HG03520 (cell line): ENCODE measurements at regions not wholly inside any gene's neighbourhood (a gene's known extent, or its start where the extent isn't known, plus 50 kb on each side); places are given as distances from the start of the nearest gene placed in this dataset.

Source experiments
- ATAC-seq: cut with Tn5 transposase; IDR thresholded peaks from one replicate; pipeline ENCODE4 v1.9.1; 2021; ENCODE audit warnings: mild to moderate bottlenecking, moderate library complexity; ENCODE audit not compliant: unreplicated experiment

- no peak for ATAC-seq
Observed at GRCh38 chr3:69539134-69539533, 153.2 kb upstream of the FRMD4B start.

DNA sequence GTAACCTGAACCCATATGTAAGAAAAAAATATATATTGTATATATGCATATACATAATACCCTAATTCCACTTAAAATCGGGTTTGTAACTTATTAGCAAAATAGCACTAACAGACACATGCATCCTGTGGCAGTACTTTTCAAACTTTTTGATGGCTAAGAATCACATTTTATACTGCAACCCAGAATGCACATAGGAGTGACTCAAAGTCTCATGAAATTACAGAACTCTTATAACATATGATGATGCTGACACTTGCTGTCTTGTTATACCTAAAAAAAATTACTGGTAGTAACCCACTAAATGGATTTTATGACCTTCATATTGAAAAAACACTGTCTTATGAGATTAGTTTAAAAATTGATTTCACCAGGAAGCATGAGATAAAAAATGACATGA, 152.4 kb upstream of the FRMD4B start:
- ATAC-seq: no peak

GRCh38 chr3:69536306-69537020, 150.6 kb upstream of the FRMD4B start:
- ATAC-seq: no peak

DNA sequence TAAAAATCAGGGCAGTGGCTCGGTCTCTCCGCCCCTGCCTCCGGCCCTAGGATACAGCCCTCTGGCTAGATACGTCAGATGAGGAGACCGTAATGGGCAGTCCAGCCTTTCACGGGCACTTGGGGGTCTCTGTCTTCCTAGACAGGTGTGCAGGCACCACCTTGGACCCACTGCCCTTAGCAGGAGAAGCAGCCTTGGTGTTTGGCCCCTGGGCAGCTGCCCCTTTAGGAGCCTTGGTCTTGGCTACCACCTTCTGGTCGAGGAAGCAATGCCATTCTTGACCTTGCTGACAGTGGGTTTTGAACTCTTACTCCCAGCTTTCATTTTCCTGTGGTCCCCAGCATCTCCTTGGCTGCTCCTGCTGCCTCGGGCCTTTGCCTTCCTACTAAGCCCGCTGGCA, 149.7 kb upstream of the FRMD4B start:
- no peak for ATAC-seq

- ATAC-seq: no peak
Observed at GRCh38 chr3:69532547-69533224, 146.8 kb upstream of the FRMD4B start.

GRCh38 chr3:69531576-69532546, 146.0 kb upstream of the FRMD4B start:
- no peak for ATAC-seq

DNA sequence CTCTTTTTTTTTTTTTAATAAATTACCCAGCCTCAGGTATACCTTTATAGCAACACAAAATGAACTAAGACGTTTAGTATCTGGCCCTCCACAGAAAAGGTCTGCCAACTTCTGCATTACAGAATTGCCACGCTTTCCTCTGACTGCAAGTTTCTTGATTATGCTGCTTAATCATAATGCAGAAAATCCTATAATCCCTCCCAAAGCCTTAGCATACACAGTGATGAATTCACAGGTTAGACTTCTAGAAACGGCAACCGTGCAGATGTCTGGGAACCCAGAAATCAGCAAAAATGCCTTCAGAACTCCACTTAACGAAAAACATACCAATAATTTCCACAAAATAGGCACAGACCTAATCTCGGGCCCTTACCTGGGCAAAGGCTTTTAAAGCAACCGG, 144.7 kb upstream of the FRMD4B start:
- ATAC-seq: no peak

DNA sequence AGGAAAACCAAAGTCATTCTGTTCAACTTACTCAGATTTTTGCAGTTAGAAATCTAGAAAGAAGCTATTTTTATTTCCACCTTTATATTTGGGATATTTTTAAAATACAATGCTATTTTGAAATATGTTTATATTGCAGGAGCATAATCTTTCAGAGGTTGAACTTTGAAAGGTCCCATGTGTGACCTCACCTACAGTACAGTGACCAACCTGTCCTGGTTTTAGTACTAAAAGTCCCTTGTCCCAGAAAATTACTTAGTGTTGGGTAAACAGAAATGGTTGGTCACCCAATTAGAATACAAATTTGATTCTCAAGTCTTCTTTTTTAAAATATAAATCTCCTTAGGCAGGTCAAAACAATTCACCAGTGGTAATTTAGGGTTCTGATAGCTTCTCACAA, 141.6 kb upstream of the FRMD4B start:
- no peak for ATAC-seq

- no peak for ATAC-seq
Observed at GRCh38 chr3:69524816-69525215, 138.9 kb upstream of the FRMD4B start.

GRCh38 chr3:69521286-69521685, 135.4 kb upstream of the FRMD4B start:
- no peak for ATAC-seq

- no peak for ATAC-seq
Observed at GRCh38 chr3:69511361-69511760, 125.5 kb upstream of the FRMD4B start.

GRCh38 chr3:69510481-69511030, 124.7 kb upstream of the FRMD4B start:
- no peak for ATAC-seq

GRCh38 chr3:69509288-69509687, 123.4 kb upstream of the FRMD4B start:
- ATAC-seq: no peak

DNA sequence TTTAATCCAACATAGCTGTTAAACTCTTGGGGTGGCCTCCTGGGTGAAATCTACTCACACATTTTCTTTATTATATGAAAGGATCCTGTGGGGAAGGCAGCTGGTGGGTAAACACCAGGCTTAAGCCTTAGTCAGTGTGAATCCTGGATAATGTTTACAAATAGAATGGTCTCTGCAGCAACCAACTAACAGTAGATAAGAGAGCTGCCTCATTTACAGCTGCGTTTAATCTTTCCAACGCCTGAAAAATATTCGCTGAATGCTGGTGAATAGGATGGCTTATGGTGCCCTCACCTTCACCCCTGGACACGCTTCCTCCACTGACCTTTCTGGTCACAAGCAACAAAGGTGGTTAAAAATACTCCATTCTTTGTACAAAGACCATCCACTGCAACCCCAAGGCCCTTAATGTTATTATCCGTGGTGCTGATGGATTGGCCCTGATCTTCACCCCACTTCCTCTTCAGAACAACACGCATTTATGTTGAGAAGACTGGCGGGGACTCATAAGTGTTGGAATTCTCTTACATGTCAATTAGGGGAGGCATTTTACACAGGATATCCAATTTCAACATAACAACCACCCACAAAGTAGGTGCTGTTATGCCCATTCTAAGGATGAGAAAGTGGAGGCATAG, 120.0 kb upstream of the FRMD4B start:
- ATAC-seq: no peak

- no peak for ATAC-seq
Observed at GRCh38 chr3:69504232-69504631, 118.3 kb upstream of the FRMD4B start.

- ATAC-seq: no peak
Observed at GRCh38 chr3:69500604-69501003, 114.7 kb upstream of the FRMD4B start.

DNA sequence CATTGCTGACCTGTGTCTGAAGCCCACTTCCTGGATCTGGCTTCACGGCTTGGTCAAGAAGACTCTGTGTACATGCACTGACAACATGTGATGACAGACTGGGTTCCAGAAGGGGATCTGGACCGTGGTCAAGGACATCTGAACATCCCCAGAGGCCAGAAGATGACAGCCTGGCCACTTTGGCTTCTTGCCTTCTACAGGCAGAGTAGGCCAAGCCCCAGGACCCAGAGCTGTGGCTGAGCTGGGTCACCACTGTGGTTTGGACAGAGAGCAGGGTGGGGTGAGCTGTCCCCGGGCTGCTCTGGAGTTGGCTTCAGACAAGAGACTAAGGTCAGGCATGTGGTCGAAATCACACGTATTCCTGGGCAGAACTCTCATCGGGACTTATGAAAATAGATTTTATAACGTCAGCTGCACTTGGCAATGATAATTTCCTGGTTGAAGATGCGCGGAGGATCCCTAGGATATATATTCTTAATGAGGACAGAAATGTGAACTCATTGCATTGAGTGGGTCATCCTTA, 114.1 kb upstream of the FRMD4B start:
- no peak for ATAC-seq

DNA sequence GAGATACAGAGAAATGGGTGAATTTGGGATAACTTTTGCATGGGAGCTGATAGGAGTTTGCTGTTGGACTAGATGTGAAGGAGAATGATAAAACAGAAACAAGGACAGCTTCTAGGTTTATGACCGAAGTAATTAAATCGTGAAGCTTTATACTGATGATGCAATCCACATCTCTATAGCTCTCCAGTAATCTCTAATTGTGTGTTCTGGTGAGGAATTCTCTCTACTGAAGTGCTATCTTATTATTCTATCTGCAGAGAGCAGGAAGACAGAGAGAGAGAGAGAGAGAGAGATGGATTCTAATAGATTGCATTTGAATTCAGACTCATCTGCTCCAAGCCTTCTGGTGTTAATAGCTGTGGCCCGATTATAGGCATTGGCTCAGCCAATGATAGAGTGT, 113.5 kb upstream of the FRMD4B start:
- ATAC-seq: no peak

GRCh38 chr3:69496856-69497255, 111.0 kb upstream of the FRMD4B start:
- no peak for ATAC-seq

DNA sequence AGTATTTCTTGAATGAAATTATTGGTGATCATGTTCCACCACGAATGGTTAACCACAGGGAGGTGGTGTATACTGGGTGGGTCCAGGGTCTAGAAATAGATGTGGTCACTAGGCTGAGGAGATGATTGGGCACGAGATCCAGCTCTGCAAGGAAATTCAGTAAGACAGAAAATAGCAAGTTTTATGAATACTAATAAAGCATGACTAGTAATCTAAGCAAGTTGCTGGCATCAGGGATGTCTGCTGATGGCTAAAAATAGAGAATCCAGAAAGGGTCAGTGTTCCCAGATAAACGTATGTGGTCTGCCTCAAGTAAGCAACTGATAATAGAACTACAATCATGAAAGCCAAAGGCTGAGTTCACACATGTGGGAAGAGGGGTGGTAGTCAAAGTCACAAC, 108.3 kb upstream of the FRMD4B start:
- ATAC-seq: no peak

DNA sequence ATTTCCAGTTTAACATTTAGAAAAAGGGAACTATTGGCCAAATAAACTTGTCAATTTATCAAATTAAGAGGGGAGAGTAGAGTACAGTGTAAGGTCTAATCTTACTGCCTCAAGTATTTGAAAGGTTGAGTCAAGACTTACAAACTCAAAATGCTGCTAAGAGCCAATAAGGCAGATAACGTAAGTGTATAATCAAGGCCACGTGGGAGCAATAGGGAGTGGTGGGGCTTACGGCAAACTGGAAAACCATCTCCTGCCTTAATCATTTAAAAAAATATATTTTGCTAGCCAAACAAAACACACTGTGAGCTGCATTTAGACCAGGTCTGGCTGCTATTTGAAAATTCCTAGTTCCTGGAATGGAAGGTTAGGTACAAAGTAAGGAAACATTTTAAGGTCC, 107.3 kb upstream of the FRMD4B start:
- no peak for ATAC-seq
